ENCODE measurements at regions not wholly inside any gene's neighbourhood (a gene's known extent, or its start where the extent isn't known, plus 50 kb on each side); places are given as distances from the start of the nearest gene placed in this dataset.

GRCh38 chr6:128724738-128725137 lies 158.2 kb upstream of the LAMA2 start:
- Histone ChIP-seq H3K4me1 (ENCODE audit: insufficient read depth, low read length) (peaks cover 2% of the 10 kb centered on the region; the same call in 1 of the 2 replicates), H3K9ac (ENCODE audit: extremely low read depth, insufficient read length, low read length) (no peak overlapping the region), H3T11ph (ENCODE audit: low read length) (no peak overlapping the region), H3K9me3 (ENCODE audit: control insufficient read depth, low read depth, low read length) (no peaks in the 10 kb centered on the region), H4K5ac (ENCODE audit: insufficient read length, low read depth, low read length) (no peak overlapping the region), H2AFZ (ENCODE audit: low read length) (no peak overlapping the region), H2BK15ac (ENCODE audit: low read depth, low read length) (no peak overlapping the region), H4K91ac (ENCODE audit: insufficient read length, low read depth, low read length) (no peak overlapping the region), H3K14ac (ENCODE audit: insufficient read depth, low read length) (no peak overlapping the region), H3K23ac (ENCODE audit: insufficient read length, low read depth, low read length) (no peak overlapping the region), H3K23me2 (ENCODE audit: insufficient read length, low read depth, low read length, poor library complexity, severe bottlenecking) (no peaks in the 10 kb centered on the region), H3K4me2 (ENCODE audit: insufficient read depth, insufficient read length, low read length) (no peak overlapping the region), H3K79me1 (ENCODE audit: insufficient read depth, low read depth, low read length, poor library complexity, severe bottlenecking) (no peaks in the 10 kb centered on the region), H4K8ac (replicated peaks; ENCODE audit: insufficient read length, low read depth, low read length) (no peak overlapping the region), H2BK20ac (ENCODE audit: low read depth, low read length, poor library complexity, severe bottlenecking) (no peak overlapping the region), H3K56ac (ENCODE audit: insufficient read length, low read depth, low read length) (no peak overlapping the region), H2BK5ac (ENCODE audit: insufficient read length, low read length) (no peak overlapping the region), H3K4ac (ENCODE audit: low read depth, low read length) (no peak overlapping the region), H4K20me1 (ENCODE audit: control insufficient read depth, insufficient read depth, insufficient read length) (no peaks in the 10 kb centered on the region), H3K27ac (ENCODE audit: insufficient read length, low read depth, low read length) (no peak overlapping the region), H3K27me3 (ENCODE audit: insufficient read depth, low read length) (no peaks in the 10 kb centered on the region), H3K79me2 (ENCODE audit: insufficient read depth, low read length) (no peaks in the 10 kb centered on the region), H2BK12ac (ENCODE audit: insufficient read length, low read depth, low read length) (no peak overlapping the region), H2AK5ac (ENCODE audit: insufficient read length, low read length) (no peak overlapping the region), H3K18ac (ENCODE audit: insufficient read length, low read depth, low read length) (no peak overlapping the region), H2BK120ac (ENCODE audit: low read depth, low read length, poor library complexity, severe bottlenecking) (no peak overlapping the region)
- 0 out of 7 replicates have a peak, but pooled peaks cover 0 to 2% (median 0%) of the 10 kb centered on the region in 3 experiments for H3K36me3 Mint-ChIP-seq (ENCODE audit: insufficient read depth in 1 of 3, low read depth in 3 of 3)
- H3K4me3 Mint-ChIP-seq = no peak overlapping the region
- no peak for DNase-seq
- TF ChIP-seq CTCF (conservative IDR thresholded peaks at IDR 0.05) = no peak
- H3K27me3 Mint-ChIP-seq (ENCODE audit: low read depth) = no peaks in the 10 kb centered on the region; the same call in 1 of the 2 replicates
- H3K27ac Mint-ChIP-seq = peak overlapping the region; percentile 53 to 89 (median 66); a peak in 4 of 7 replicates
- H3K4me1 Mint-ChIP-seq = peaks cover 43 to 46% of the 10 kb centered on the region in 2 experiments
- no peaks in the 10 kb centered on the region; a peak in 1 of 5 replicates for H3K9me3 Mint-ChIP-seq
- no CpG with 5 or more reads among the region's 5 CpGs for WGBS (ENCODE audit: extremely low coverage, insufficient read length, low lambda C conversion rate)
